HPDE6-E6E7 (cell line): ENCODE measurements at regions not wholly inside any gene's neighbourhood (a gene's known extent, or its start where the extent isn't known, plus 50 kb on each side); places are given as distances from the start of the nearest gene placed in this dataset.
"Not testable (repeated sequence)": the region's sequence is repeated elsewhere in the genome, so short reads cannot be mapped to it uniquely, and the experiment has no call there.

Experiments used
- DNase-seq: peaks from one replicate; pipeline ENCODE4 v3.0.0; 2011; ENCODE audit warnings: missing footprints; ENCODE audit errors: extremely low spot score

- DNase-seq = no peak
These were observed 523.2 kb downstream of the RMST start for GRCh38 chr12:97985834-97986233.

DNA sequence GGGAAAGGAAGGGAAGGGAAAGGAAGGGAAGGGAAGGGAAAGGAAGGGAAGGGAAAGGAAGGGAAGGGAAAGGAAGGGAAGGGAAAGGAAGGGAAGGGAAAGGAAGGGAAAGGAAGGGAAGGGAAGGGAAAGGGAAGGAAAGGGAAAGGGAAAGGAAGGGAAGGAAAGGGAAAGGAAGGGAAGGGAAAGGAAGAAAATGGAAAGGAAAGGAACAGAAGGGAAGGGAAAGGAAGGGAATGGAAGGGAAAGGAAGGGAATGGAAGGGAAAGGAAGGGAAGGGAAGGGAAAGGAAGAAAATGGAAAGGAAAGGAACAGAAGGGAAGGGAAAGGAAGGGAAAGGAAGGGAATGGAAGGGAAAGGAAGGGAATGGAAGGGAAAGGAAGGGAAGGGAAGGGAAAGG is 526.0 kb downstream of the RMST start:
- DNase-seq = not testable (repeated sequence)

GRCh38 chr12:97989366-97989940 is 525.9 kb upstream of the TMPO start:
- DNase-seq = no peak

- no peak for DNase-seq
These were observed 520.5 kb upstream of the TMPO start for GRCh38 chr12:97994746-97995484.

DNA sequence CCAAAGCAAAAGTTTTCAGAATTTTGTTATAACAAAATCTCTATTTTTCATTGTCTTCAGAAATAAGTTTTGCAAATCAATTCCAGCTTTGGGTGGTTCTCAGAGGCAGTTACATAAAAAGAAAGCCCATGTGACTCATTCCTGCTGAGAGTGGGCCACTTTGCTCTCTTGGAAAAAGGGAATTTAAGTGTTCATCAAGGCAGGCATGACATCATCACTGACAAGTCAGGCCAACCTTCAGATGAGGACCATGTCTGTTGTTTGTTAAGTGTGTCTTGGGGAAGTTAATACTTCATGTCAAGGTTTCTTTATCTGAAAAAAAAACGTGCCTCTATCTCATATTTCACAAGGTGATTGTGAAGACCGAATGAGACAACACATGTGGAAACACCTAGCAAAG is 519.8 kb upstream of the TMPO start:
- DNase-seq = no peak

DNA sequence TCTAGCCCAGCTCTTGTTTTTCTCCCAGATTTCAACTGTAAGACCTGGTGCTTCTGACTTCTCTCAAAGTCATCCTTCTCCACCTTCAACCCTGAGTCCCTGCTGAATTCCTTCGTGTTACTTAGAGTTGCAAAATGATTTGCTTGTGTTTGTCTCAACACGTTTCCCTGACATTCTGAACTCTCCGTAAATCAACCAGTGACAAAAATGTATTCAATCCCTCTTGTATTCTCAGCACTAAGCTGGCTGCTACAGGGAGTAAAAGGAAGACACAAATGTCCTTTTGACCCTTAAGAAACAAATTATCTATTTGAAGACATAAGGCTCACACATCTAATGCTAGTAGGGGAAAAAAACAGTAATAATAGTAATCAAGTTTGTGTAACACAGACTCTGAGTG is 514.0 kb upstream of the TMPO start:
- no peak for DNase-seq

DNA sequence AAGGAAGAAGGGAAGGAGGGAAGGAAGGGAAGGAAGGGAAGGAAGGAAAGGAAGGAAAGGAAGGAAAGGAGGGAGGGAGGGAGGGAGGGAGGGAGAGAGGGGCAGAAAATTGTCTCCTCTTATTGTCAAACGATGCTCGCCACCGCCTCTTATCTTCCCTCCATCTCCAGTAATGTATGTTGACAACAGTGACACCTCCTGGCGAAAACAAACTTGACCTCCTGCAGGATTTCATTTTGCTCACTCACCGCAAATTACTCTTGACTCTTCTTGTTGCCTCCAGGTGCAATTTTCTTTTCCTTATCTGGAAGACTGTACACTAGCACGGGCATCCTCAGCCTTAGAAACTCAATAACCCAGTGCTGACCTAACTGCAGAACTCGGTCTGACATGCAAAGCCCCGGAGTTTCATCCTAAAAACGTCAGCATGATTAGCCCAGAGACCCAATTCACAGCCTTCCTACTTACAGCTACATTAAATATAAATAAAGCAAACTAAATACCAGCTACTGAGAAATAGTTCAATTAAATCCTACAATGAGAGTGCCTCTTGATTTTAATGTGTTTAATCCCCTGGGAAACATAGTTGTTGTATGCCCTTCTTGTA is 512.4 kb upstream of the TMPO start:
- DNase-seq = peak; percentile 13

DNA sequence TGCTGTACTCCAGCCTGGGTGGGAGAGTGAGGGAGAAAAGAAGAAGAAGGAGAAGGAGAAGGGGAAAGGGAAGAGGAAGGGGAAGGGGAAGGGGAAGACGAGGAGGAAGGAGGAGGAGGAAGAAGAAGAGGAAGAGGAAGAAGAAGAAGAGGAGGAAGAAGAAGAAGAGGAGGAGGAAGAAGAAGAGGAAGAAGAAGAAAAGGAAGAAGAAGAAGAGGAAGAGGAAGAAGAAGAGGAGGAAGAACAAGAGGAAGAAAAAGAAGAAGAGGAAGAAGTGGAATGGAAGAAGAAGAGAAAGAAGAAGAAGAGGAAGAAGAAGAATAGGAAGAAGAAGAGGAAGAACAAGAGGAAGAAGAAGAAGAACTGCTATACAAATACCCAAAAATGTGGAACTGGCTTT is 507.4 kb upstream of the TMPO start:
- no peak for DNase-seq

GRCh38 chr12:98013560-98013959 is 501.8 kb upstream of the TMPO start:
- DNase-seq = no peak

DNA sequence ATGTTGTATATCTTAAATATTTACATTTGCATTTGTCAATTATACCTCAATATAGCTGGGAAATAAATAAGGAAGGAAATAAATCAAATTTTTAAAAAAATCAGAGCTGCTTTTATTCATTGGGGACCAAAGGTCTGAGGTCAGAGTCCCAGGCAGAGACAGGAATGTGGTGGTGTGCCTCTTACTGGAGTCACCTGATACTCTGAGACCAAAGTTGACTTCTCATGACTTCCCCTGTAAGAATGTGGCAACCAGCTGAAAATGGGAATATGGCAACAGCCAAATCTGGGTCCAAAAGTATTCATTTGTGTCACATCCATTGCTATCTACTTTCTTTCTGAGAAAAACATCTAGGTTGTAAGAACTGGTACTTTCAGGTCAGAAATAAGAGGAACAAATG is 496.6 kb upstream of the TMPO start:
- no peak for DNase-seq

DNA sequence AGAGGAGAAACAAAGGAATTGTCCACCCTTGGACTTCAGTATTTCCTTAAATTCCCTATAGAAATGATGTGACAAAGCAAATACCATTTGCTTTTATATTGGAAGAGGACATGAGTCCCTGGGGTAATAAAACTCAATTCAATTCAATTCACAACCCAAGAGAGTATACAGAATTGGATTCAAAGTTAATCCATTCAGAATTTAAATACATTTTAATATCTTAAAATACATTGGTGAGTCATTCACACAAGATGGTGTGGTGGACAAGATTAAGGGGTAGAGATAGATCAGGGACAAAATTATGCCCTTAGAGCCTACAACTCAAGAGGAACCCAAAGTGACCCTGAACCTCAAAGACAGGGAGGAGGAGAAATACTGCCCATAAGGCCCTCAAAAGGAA is 495.0 kb upstream of the TMPO start:
- no peak for DNase-seq

DNA sequence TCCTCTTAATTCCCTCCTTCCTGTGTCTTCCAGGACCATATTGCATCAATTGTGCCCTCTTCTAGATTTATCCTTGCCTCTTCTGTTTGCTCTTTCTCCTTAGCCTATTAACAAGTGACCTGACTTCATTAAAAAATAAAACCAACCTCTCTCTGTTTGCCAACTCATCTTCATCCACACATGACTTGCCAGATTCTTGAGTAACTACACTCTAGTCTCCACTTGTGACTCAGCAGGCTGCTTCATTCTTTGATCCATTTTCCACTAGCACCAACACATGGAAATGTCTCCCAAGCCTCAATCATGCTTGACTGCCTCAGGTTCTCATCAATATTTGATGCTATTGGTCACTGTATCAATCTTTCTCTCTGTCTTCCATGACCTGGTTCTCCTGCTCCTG is 492.4 kb upstream of the TMPO start:
- no peak for DNase-seq

GRCh38 chr12:98037401-98038140 is 477.8 kb upstream of the TMPO start:
- DNase-seq = no peak

- DNase-seq = no peak
These were observed 472.7 kb upstream of the TMPO start for GRCh38 chr12:98042668-98043067.

DNA sequence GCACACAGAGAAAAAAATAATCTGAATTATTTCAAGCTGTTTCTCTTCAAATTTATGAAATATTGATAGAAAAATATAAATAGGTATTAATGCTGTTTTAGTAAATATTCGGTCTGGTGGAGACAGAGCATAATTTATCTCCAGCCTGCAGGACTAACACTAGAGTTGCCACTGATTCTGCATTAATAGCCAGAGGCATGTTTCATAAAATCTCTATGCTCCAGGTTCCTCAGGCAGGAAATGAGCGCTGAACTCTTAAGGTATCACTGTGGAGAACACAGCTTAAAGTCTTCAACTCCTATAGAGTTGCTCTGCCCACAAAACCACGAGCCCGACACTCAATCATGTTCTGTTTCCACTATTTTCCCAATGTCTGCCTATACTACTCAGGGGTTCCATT is 470.0 kb upstream of the TMPO start:
- DNase-seq = no peak

GRCh38 chr12:98048326-98048725 is 467.1 kb upstream of the TMPO start:
- no peak for DNase-seq

- no peak for DNase-seq
These were observed 462.2 kb upstream of the TMPO start for GRCh38 chr12:98053202-98053601.

DNA sequence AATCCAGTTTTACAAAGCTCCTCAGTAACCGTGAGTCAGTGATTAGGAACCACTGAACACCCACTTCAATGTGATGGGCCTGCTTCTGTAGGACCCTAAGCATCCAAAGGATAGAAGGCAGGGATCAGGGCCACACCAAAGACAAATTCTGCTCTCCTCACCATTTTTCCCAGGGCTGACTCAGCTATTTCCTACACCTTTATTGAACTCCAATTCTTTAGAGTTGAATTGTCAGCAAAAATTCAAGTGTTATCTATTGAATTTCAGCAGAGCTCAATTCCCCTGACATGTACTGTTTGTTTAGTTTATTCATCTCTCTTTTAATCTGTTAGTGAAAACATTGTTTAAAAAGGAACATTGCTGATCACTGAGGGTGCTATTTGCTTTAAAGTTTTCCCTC is 457.7 kb upstream of the TMPO start:
- DNase-seq = no peak

GRCh38 chr12:98058213-98058612 is 457.2 kb upstream of the TMPO start:
- no peak for DNase-seq

GRCh38 chr12:98058838-98059237 is 456.6 kb upstream of the TMPO start:
- DNase-seq = no peak

DNA sequence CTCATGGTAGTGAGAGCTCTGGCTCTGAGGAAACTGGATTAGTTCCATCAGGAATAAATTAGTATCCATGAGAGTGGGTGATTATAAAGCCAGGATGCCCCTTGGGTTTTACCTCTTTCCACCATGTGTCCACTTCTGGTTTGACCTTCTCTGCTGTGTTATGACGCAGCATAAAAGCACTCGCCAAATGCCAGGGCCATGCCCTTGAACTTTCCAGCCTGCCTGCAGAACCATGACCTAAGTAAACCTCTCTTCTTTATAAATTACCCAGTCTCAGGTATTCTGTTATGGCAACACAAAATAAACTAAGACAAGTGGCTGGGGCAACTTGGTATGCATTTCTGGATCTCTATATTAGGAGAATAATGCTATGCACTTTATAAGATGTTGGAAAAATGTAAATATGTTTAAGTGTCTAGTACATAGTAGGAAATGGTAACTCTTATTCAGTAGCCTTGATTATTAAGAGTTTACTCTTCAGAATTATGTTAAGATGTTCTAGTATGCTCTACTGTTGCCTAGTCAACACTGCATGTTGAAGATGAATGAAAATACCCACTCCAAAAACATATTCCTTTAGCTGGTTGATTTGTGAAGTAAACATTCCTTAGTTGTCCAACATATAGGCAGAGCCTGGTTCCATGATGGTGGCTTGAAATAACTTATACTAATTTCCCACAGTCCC is 455.6 kb upstream of the TMPO start:
- DNase-seq = no peak

- no peak for DNase-seq
These were observed 455.0 kb upstream of the TMPO start for GRCh38 chr12:98060411-98060810.
